ENCODE measurements at regions not wholly inside any gene's neighbourhood (a gene's known extent, or its start where the extent isn't known, plus 50 kb on each side); places are given as distances from the start of the nearest gene placed in this dataset.
"Not testable (repeated sequence)": the region's sequence is repeated elsewhere in the genome, so short reads cannot be mapped to it uniquely, and the experiment has no call there.

DNA sequence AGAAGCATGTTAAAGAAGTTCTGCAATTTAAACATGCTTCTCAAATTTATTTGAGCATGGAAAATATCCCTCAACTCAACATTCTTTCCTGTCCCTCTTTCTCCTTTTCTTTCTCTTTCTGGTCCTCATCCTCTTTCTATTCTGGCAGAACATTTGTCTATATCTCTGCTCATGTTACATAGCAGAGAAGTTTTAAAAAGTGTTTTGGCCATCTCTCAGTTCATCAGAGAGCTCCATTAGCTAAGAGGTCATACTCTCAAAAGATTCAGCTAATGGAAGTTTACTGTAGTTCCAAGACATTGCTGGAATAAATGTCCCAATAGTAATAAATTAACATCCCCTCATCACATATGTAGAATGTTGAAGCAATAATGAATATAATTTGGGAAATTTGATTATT lies 53.5 kb downstream of the XCL2 start:
- no peak overlapping the region for H3K4me2 ChIP-seq
- H3K4me3 ChIP-seq, result no peak overlapping the region
- ChIA-PET CTCF (interaction anchor here (1.8 kb wide), 1 partner anchor 113 kb away, joined by 4 read pairs; no protein-coding TSS in a partner anchor), POLR2A (no interaction called here)
- no peak overlapping the region for H3K27ac ChIP-seq
- peaks cover 3% of the 10 kb centered on the region; the same call in 1 of the 3 replicates for H3K4me1 ChIP-seq
- H3K9me3 ChIP-seq, result no peaks in the 10 kb centered on the region
- no peak for ATAC-seq
- FAIRE-seq, result no peak
- DNase-seq (ENCODE audit: low read depth in 1 of 2, low spot score in 1 of 2), result no peak
- no peak for TF ChIP-seq BHLHE40 (IDR thresholded peaks at IDR 0.05; ENCODE audit: low read depth, low read length)
- no peak for TF ChIP-seq ESRRA (IDR thresholded peaks at IDR 0.05; ENCODE audit: borderline replicate concordance, low read length)
- no peak for TF ChIP-seq RFX5 (IDR thresholded peaks at IDR 0.05)
- no peak for TF ChIP-seq TP53 (CRISPR knock-in tag; IDR thresholded peaks at IDR 0.05)
- TF ChIP-seq JUN (IDR thresholded peaks at IDR 0.05), result no peak
- no peak for TF ChIP-seq ZFP36 (IDR thresholded peaks at IDR 0.05; ENCODE audit: borderline replicate concordance, partially characterized antibody)
- TF ChIP-seq HOXB5 (CRISPR knock-in tag; IDR thresholded peaks at IDR 0.05), result no peak
- TF ChIP-seq ELK1 (IDR thresholded peaks at IDR 0.05; ENCODE audit: low read depth, low read length), result no peak
- no peak for TF ChIP-seq MAFK (IDR thresholded peaks at IDR 0.05; ENCODE audit: partially characterized antibody)

DNA sequence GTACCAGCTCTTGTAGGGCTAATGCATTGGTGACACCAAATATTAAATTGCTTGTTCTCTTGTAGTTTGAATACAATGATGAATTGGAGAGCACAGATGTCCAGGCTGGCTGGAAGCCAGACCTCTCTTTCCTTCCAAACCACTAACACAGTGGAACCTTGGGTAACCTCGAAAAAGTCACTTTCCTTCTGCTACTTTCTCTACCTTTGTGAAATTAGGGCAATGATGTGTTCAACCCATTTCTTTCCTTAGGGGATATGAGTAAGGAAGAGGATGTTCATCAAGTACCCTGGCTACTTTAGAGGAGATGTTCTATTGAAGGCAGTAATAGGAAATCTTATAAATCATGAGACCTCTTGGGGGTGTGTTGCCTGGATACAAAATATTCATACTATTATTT lies 55.7 kb downstream of the XCL2 start:
- no peak for ATAC-seq
- no peaks in the 10 kb centered on the region for H3K9me3 ChIP-seq
- no peak for FAIRE-seq
- H3K4me1 ChIP-seq, result no peaks in the 10 kb centered on the region
- H3K27ac ChIP-seq, result no peak overlapping the region
- no peak overlapping the region for H3K4me3 ChIP-seq
- WGBS (ENCODE audit: missing lambda C conversion rate), result 19% methylated on average over 1 of the region's 1 CpG
- no peak for DNase-seq (ENCODE audit: low read depth in 1 of 2, low spot score in 1 of 2)
- no peak for TF ChIP-seq JUN (IDR thresholded peaks at IDR 0.05)
- TF ChIP-seq HDAC2 (IDR thresholded peaks at IDR 0.05), result no peak
- TF ChIP-seq TP53 (CRISPR knock-in tag; IDR thresholded peaks at IDR 0.05), result no peak
- no peak for TF ChIP-seq CHD2 (IDR thresholded peaks at IDR 0.05; ENCODE audit: low read length, partially characterized antibody)
- TF ChIP-seq RFX5 (IDR thresholded peaks at IDR 0.05), result no peak
- no peak for TF ChIP-seq CEBPB (IDR thresholded peaks at IDR 0.05)
- ChIA-PET POLR2A (no interaction called here), CTCF (interaction anchor here (0.6 kb wide), 1 partner anchor 48 kb away, joined by 3 read pairs; no protein-coding TSS in a partner anchor)
- H3K4me2 ChIP-seq, result no peak overlapping the region

GRCh38 chr1:168486820-168487219 lies 57.0 kb downstream of the XCL2 start:
- FAIRE-seq; H3K9me3 ChIP-seq; H3K4me3 ChIP-seq; H3K4me1 ChIP-seq; ATAC-seq; POLR2A ChIA-PET; DNase-seq (ENCODE audit: low read depth in 1 of 2, low spot score in 1 of 2); H3K4me2 ChIP-seq; H3K27ac ChIP-seq: not testable (repeated sequence)
- WGBS (ENCODE audit: missing lambda C conversion rate), result 81% methylated on average over 1 of the region's 1 CpG
- CTCF ChIA-PET, result interaction anchor here (0.6 to 0.8 kb wide), 2 partner anchors 10 to 140 kb away, joined by 3 read pairs; no protein-coding TSS in a partner anchor

DNA sequence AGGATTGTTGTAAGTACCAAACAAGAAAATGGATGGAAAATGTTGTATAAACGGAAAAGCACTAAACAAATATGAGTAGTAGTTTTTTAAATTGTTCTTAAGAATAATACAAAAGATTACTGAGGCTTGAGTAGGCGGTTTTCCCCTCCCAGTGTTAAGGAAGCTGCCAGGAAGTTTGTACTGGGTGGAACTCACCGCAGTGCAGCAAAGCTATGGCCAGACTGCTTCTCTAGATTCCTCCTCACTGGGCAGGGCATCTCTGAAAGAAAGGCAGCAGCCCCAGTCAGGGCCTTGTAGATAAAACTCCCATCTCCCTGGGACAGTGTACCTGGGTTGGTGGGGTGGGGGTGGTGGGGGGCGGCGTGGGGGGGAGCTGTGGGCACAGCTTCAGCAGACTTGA lies 58.7 kb downstream of the XCL2 start:
- FAIRE-seq (no peak), ATAC-seq (no peak), DNase-seq (ENCODE audit: low read depth in 1 of 2, low spot score in 1 of 2) (no peak)
- H3K27ac ChIP-seq, result 0 out of 6 replicates have a peak overlapping the region, but pooled peaks of 1 of the 2 experiments have one; percentile 28
- H3K4me2 ChIP-seq, result no peak overlapping the region
- H3K9me3 ChIP-seq, result no peaks in the 10 kb centered on the region
- TF ChIP-seq CHD2 (IDR thresholded peaks at IDR 0.05; ENCODE audit: low read length, partially characterized antibody) (no peak), MAZ (IDR thresholded peaks at IDR 0.05; ENCODE audit: borderline replicate concordance, low read depth, low read length) (no peak), ZC3H11A (IDR thresholded peaks at IDR 0.05) (no peak), EHMT2 (IDR thresholded peaks at IDR 0.05; ENCODE audit: low read depth) (no peak), CBX2 (IDR thresholded peaks at IDR 0.05; ENCODE audit: borderline replicate concordance, low read depth) (no peak), MAFK (IDR thresholded peaks at IDR 0.05; ENCODE audit: partially characterized antibody) (no peak), TP53 (CRISPR knock-in tag; IDR thresholded peaks at IDR 0.05) (no peak), HOXA7 (CRISPR knock-in tag; IDR thresholded peaks at IDR 0.05) (no peak), RCOR1 (IDR thresholded peaks at IDR 0.05; ENCODE audit: low read depth, low read length) (no peak), FOXS1 (CRISPR knock-in tag; IDR thresholded peaks at IDR 0.05) (no peak), TFCP2L1 (CRISPR knock-in tag; IDR thresholded peaks at IDR 0.05) (no peak), REST (IDR thresholded peaks at IDR 0.05) (no peak), CHD4 (IDR thresholded peaks at IDR 0.05; ENCODE audit: borderline replicate concordance) (no peak), JUN (IDR thresholded peaks at IDR 0.05) (no peak), POLR2AphosphoS2 (conservative IDR thresholded peaks at IDR 0.05; ENCODE audit: low read length) (no peak), NPAS2 (CRISPR knock-in tag; IDR thresholded peaks at IDR 0.05; ENCODE audit: borderline replicate concordance) (no peak), ESRRA (IDR thresholded peaks at IDR 0.05; ENCODE audit: borderline replicate concordance, low read length) (no peak), RAD21 (conservative IDR thresholded peaks at IDR 0.05 in 1 of 2, IDR thresholded peaks at IDR 0.05 in 1 of 2) (no peak), CBX8 (IDR thresholded peaks at IDR 0.05) (no peak)
- TF ChIP-seq, protein P1, sequence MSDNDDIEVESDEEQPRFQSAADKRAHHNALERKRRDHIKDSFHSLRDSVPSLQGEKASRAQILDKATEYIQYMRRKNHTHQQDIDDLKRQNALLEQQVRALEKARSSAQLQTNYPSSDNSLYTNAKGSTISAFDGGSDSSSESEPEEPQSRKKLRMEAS (IDR thresholded peaks at IDR 0.05), result no peak
- CTCF ChIA-PET, result no interaction called here
- 37% methylated on average over 3 of the region's 5 CpGs for WGBS (ENCODE audit: missing lambda C conversion rate)
- H3K4me3 ChIP-seq, result no peak overlapping the region
- no peaks in the 10 kb centered on the region for H3K4me1 ChIP-seq
- POLR2A ChIA-PET, result no interaction called here
